SU-DHL-6 (cell line): ENCODE measurements at regions not wholly inside any gene's neighbourhood (a gene's known extent, or its start where the extent isn't known, plus 50 kb on each side); places are given as distances from the start of the nearest gene placed in this dataset.

Source experiments
- H2AFZ ChIP-seq: fragments of 200-600 bp; sonication (generic); 2 replicates; pipeline ENCODE4 v1.6.1; 2014; ENCODE audit warnings: low read depth, mild to moderate bottlenecking, moderate library complexity, mixed read lengths, antibody characterized with exemption, low read length; ENCODE audit not compliant: severe bottlenecking
- H3F3A ChIP-seq: fragments of 200-600 bp; shearing (Covaris generic); 2 replicates; pipeline ENCODE4 v1.6.0; 2016; ENCODE audit warnings: antibody characterized with exemption, mild to moderate bottlenecking; ENCODE audit not compliant: insufficient read depth
- H3K27ac ChIP-seq: fragments of 200-600 bp; sonication (generic); 2 replicates; pipeline ENCODE4 v1.5.1; 2016; ENCODE audit warnings: low read depth, mild to moderate bottlenecking, low read length, moderate library complexity, mixed read lengths
- H3K27me3 ChIP-seq: fragments of 200-600 bp; sonication (generic), shearing (Covaris generic); 2 replicates; pipeline ENCODE4 v1.6.0; 2014; ENCODE audit warnings: mild to moderate bottlenecking, low read length
- H3K36me3 ChIP-seq: fragments of 200-600 bp; sonication (generic); 2 replicates; pipeline ENCODE4 v1.6.1; 2014; ENCODE audit warnings: mild to moderate bottlenecking, low read length, mixed read lengths
- H3K4me2 ChIP-seq: fragments of 300-600, 200-600 bp; shearing (Covaris generic), sonication (generic); 2 replicates; pipeline ENCODE4 v1.6.0; 2014; ENCODE audit warnings: low read length, low read depth, mild to moderate bottlenecking; ENCODE audit not compliant: poor library complexity, severe bottlenecking
- H3K4me3 ChIP-seq: fragments of 200-600 bp; sonication (generic); 2 replicates; pipeline ENCODE4 v1.5.1; 2014; ENCODE audit warnings: antibody characterized with exemption, low read length, mild to moderate bottlenecking, mixed read lengths; ENCODE audit not compliant: insufficient read depth, poor library complexity, severe bottlenecking
- H3K79me2 ChIP-seq: fragments of 200-600 bp; sonication (generic); 2 replicates; pipeline ENCODE4 v1.6.1; 2014; ENCODE audit warnings: mild to moderate bottlenecking, low read length, moderate library complexity; ENCODE audit not compliant: insufficient read depth
- H3K9ac ChIP-seq: fragments of 200-600 bp; sonication (generic); 2 replicates; pipeline ENCODE4 v1.7.0; 2014; ENCODE audit warnings: mild to moderate bottlenecking, low read length
- H3K9me2 ChIP-seq: fragments of 200-600 bp; sonication (generic); replicated peaks from 2 replicates; pipeline ENCODE4 v1.6.1; 2014; ENCODE audit warnings: low read length; ENCODE audit not compliant: insufficient read depth
- H3K9me3 ChIP-seq: fragments of 200-600 bp; sonication (generic); 2 replicates; pipeline ENCODE4 v1.6.1; 2014; ENCODE audit warnings: low read length, mixed read lengths; ENCODE audit not compliant: insufficient read depth
- H4K20me1 ChIP-seq: fragments of 200-600 bp; sonication (generic); 2 replicates; pipeline ENCODE4 v1.6.1; 2014; ENCODE audit warnings: low read depth, mild to moderate bottlenecking, antibody characterized with exemption, low read length, moderate library complexity, mixed read lengths
- EZH2phosphoT487 ChIP-seq: fragments of 200-600 bp; sonication (generic), shearing (Covaris generic); conservative IDR thresholded peaks from 2 replicates; pipeline ENCODE4 v1.6.1; 2018; ENCODE audit warnings: mild to moderate bottlenecking, antibody characterized with exemption, low read length, moderate library complexity, mixed read lengths
- TF ChIP-seq, protein P1 (sequence below): fragments of 200-600 bp; sonication (generic); IDR thresholded peaks from one replicate; pipeline ENCODE4 v1.5.1; 2017; ENCODE audit warnings: antibody characterized with exemption, mild to moderate bottlenecking, low read length, moderate library complexity; ENCODE audit not compliant: insufficient read depth, poor library complexity, severe bottlenecking

DNA sequence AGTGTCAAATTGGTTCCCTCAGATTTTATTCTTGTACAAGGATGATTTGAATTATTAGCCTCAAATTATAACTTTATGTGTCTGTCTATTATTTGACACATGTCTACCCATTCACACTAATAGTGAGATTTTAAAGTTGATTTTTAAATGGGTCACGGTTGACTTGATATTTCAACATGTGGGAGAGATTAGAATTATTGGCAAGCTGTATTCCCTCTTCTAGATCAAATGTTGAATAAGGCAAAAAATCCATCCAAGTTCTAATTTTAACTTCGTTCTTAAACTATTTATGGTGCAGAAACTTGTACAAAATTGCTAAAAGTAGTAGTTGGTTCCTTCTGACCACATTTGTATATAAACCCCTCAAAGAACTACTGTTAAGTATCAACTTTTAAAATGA, 1498.0 kb downstream of the STIM2 start:
- H3K9me2 ChIP-seq = no peaks in the 10 kb centered on the region
- H4K20me1 ChIP-seq = no peaks in the 10 kb centered on the region
- no peaks in the 10 kb centered on the region for H3F3A ChIP-seq
- H3K9me3 ChIP-seq = no peaks in the 10 kb centered on the region
- H2AFZ ChIP-seq = no peak overlapping the region
- H3K27ac ChIP-seq = no peak overlapping the region
- H3K4me2 ChIP-seq = no peak overlapping the region
- TF ChIP-seq EZH2phosphoT487 = no peak
- TF ChIP-seq, protein P1, sequence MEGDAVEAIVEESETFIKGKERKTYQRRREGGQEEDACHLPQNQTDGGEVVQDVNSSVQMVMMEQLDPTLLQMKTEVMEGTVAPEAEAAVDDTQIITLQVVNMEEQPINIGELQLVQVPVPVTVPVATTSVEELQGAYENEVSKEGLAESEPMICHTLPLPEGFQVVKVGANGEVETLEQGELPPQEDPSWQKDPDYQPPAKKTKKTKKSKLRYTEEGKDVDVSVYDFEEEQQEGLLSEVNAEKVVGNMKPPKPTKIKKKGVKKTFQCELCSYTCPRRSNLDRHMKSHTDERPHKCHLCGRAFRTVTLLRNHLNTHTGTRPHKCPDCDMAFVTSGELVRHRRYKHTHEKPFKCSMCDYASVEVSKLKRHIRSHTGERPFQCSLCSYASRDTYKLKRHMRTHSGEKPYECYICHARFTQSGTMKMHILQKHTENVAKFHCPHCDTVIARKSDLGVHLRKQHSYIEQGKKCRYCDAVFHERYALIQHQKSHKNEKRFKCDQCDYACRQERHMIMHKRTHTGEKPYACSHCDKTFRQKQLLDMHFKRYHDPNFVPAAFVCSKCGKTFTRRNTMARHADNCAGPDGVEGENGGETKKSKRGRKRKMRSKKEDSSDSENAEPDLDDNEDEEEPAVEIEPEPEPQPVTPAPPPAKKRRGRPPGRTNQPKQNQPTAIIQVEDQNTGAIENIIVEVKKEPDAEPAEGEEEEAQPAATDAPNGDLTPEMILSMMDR = no peak
- H3K9ac ChIP-seq = no peak overlapping the region
- no peak overlapping the region for H3K4me3 ChIP-seq
- no peaks in the 10 kb centered on the region for H3K79me2 ChIP-seq
- H3K36me3 ChIP-seq = no peaks in the 10 kb centered on the region
- no peaks in the 10 kb centered on the region for H3K27me3 ChIP-seq

DNA sequence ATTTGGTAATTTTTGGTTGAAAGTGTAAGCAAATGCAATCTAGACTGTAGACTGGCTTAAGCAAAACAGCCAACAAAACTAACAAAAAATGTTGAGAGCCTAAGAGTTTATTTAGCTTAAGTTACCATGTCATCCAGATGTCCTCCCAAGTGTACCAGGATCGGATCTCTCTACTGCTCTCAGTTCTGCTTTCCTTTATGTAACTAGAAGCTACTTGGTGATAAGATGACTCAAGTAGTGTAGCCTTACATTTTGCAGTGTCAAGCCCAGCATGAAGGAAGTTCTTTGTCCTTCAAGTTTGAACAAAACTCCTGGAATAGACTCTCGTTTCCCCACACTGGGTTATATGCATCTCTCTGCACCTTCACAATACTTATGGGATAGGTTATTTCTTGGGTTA, 1500.0 kb downstream of the STIM2 start:
- TF ChIP-seq, protein P1 = no peak
- no peak for TF ChIP-seq EZH2phosphoT487
- Histone ChIP-seq H3K27ac (no peak overlapping the region), H3K4me3 (no peak overlapping the region), H3K9me2 (no peaks in the 10 kb centered on the region), H3K9ac (no peak overlapping the region), H3K4me2 (no peak overlapping the region), H3K36me3 (no peaks in the 10 kb centered on the region), H3F3A (no peaks in the 10 kb centered on the region), H4K20me1 (no peaks in the 10 kb centered on the region), H2AFZ (no peak overlapping the region), H3K9me3 (no peaks in the 10 kb centered on the region), H3K79me2 (no peaks in the 10 kb centered on the region), H3K27me3 (no peaks in the 10 kb centered on the region)

DNA sequence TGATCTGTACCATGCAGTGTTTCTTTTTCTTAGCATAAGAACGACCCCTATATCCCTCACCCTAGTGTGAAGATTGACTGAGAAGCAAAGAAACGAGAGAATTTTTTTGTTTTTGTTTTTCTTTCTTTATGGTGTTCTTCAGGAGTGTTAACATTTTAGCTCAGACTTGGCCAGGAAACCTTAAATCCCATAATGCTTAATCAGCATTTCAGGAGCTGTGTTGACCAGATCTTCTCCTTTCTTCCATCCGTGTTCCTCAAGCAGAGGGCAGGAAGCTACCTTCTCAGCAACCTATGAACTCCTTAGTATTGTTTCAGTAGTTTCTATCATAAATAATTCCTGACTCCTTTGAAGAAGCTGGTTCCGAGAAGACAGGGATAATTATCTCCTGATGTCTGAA, 1501.5 kb downstream of the STIM2 start:
- Histone ChIP-seq H3K4me2 (no peak overlapping the region), H4K20me1 (no peaks in the 10 kb centered on the region), H3K9me3 (no peaks in the 10 kb centered on the region), H2AFZ (no peak overlapping the region), H3K27ac (no peak overlapping the region), H3K36me3 (no peaks in the 10 kb centered on the region), H3K27me3 (no peaks in the 10 kb centered on the region), H3K79me2 (no peaks in the 10 kb centered on the region), H3K4me3 (no peak overlapping the region), H3F3A (no peaks in the 10 kb centered on the region), H3K9ac (no peak overlapping the region), H3K9me2 (no peaks in the 10 kb centered on the region)
- TF ChIP-seq, protein P1 = no peak
- no peak for TF ChIP-seq EZH2phosphoT487
